GM23338 (cell line): ENCODE measurements at regions not wholly inside any gene's neighbourhood (a gene's known extent, or its start where the extent isn't known, plus 50 kb on each side); places are given as distances from the start of the nearest gene placed in this dataset.

ENCODE experiments used
- ETS1 ChIP-seq: IDR thresholded peaks from 2 replicates; pipeline ENCODE4 v1.6.1; 2016; ENCODE audit warnings: antibody characterized with exemption
- NANOG ChIP-seq: IDR thresholded peaks from 2 replicates; pipeline ENCODE4 v1.6.1; 2016; ENCODE audit warnings: antibody characterized with exemption, borderline replicate concordance
- REST ChIP-seq: IDR thresholded peaks from one replicate; pipeline ENCODE4 v1.6.1; 2018; ENCODE audit warnings: antibody characterized with exemption; ENCODE audit not compliant: unreplicated experiment
- ZNF462 ChIP-seq: fragments of 250-450 bp; sonication (Bioruptor Pico); IDR thresholded peaks from 2 replicates; pipeline ENCODE4 v1.5.0; 2020; ENCODE audit warnings: mild to moderate bottlenecking, moderate library complexity

- TF ChIP-seq REST (no peak), ETS1 (no peak), NANOG (no peak), ZNF462 (CRISPR knock-in tag) (no peak)
Observed at GRCh38 chr3:80983753-80984152, 777.7 kb downstream of the GBE1 start (continued).
